GM21526 (cell line): ENCODE measurements at regions not wholly inside any gene's neighbourhood (a gene's known extent, or its start where the extent isn't known, plus 50 kb on each side); places are given as distances from the start of the nearest gene placed in this dataset.

Source experiments
- ATAC-seq: cut with Tn5 transposase; IDR thresholded peaks from one replicate; pipeline ENCODE4 v1.9.1; 2021; ENCODE audit warnings: moderate library complexity; ENCODE audit not compliant: unreplicated experiment, low FRiP score

- no peak for ATAC-seq
These were observed 51.5 kb upstream of the ADAMTSL1 start for GRCh38 chr9:18422296-18423036.

- no peak for ATAC-seq
These were observed 50.0 kb upstream of the ADAMTSL1 start for GRCh38 chr9:18423791-18424531.
